Activated CD4-positive, alpha-beta T cell treated with anti-CD3 and anti-CD28 coated beads, Interleukin-2, amount 50 U/mL, for 24 hours (primary cell): ENCODE measurements at regions not wholly inside any gene's neighbourhood (a gene's known extent, or its start where the extent isn't known, plus 50 kb on each side); places are given as distances from the start of the nearest gene placed in this dataset.

ENCODE experiments used
- DNase-seq, 2 donors: peaks; one replicate each; pipeline ENCODE4 v3.0.0-alpha.2; 2020; ENCODE audit warnings: low read depth in 1 of 2, low spot score in 1 of 2

DNA sequence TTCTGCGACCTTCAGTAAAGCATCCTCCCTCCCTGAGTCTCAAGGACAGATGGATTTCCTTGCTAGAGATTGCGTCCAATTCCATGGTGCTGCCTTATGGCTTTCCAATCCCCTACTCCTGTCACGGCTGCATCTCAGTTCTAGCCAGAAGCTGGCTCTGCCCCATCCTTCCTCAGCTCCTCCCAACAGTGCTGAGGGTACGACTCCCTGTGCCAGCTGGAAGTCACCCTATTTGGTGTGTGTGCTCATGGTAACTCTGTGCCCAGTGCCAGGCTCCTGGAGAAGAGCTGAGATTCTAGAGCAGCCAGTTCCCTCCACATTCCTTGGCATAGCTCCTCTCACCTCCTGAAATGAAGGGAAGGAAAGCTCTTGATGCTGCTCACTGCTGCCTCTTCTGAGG lies 185.0 kb upstream of the PODXL start:
- no peak for DNase-seq

DNA sequence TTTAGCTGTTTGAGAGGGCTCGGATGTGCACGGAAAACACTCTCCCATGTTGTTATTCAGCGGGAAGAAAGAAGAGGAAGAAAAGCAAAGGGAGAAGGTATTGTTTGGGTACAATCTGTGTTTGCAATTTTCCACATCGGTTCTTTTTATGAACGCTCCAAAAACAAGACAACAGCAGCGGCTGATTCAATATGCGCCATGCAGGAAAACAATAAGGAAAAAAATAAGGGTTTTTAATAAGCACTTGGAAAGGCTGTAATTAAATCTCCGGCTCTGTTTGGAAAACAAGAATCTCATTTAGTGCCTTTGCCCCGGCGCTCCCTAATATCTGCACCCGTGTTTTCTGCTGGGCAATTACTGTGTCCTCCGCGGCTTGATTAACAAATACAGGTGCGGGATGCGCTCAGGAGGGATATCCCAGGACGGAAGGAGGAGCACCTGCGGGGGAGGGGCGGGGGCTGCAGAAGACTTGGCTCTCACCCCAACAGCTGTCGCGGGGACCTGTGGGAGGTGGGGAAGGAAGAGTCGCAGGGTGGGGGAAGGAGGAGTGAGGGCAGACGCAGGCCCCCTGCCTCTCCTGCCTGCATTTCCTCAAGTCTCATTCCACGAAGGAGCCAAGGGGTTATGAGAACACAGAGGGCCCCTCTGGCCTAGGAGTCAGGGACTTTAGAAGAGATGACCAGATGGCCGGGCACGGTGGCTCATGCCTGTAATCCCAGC lies 181.5 kb upstream of the PODXL start:
- no peak for DNase-seq

DNA sequence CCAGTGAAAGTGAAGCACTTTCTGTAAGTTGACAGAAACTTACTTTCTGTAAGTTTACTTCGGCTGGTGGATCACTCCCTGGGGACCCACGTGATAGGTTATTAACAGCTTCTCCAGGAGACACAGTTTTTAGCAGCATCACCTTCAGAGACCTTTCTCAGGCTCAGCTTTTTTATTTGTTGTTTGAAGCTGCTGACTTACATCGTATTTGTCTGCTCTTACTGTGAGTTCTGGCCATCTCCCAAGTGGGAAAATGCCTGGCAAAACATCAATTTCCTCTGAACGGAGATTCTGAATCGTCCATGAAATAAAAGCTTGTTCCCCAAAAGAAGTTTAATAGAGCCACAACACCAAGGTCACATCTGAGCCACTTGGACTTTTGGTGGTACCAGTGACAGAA lies 178.7 kb upstream of the PODXL start:
- no peak for DNase-seq

DNA sequence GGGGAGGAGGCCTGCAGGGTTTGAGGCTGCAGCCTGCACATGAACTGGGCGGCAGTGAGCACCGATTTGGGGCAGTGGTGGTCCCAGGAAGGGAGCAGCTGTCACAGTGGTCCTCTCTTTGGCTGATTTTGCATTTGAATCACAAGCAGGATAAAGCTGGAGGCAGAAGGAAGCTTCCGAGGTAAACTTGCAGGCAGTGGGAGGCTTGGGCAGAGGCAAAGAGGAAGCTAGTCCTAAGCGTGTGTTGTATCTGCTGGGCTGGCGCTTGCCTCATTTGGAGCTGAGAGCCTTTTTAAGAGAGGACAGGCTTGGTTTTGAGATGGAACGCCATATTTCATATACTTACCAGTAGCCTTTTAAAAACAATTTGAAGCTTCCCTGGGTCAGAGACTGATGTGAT lies 177.2 kb upstream of the PODXL start:
- DNase-seq: no peak

- DNase-seq: no peak
Measured at GRCh38 chr7:131727189-131727588, 170.8 kb upstream of the PODXL start.

GRCh38 chr7:131726686-131727085 lies 170.3 kb upstream of the PODXL start:
- DNase-seq: no peak

GRCh38 chr7:131726031-131726430 lies 169.6 kb upstream of the PODXL start:
- DNase-seq: no peak

- no peak for DNase-seq
Measured at GRCh38 chr7:131724776-131725345, 168.4 kb upstream of the PODXL start.

GRCh38 chr7:131723926-131724325 lies 167.5 kb upstream of the PODXL start:
- DNase-seq: no peak

- DNase-seq: no peak
Measured at GRCh38 chr7:131722371-131722770, 165.9 kb upstream of the PODXL start.

DNA sequence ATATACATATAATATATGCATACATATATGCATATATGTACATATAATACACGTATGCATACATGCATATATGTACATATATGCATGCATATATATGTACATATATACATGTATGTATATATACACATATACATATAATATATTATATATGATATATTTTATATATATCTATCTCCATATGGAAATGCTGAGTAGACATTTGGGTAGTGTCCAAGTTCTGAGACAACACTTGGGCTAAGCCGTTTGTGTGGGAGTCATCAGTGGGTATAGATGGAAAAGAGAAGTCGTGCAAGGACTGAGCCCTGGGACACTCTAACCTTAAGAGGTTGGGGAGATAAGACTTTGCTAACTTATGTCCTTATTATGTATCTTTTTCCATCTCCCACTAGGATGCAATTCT lies 165.2 kb upstream of the PODXL start:
- DNase-seq: no peak

DNA sequence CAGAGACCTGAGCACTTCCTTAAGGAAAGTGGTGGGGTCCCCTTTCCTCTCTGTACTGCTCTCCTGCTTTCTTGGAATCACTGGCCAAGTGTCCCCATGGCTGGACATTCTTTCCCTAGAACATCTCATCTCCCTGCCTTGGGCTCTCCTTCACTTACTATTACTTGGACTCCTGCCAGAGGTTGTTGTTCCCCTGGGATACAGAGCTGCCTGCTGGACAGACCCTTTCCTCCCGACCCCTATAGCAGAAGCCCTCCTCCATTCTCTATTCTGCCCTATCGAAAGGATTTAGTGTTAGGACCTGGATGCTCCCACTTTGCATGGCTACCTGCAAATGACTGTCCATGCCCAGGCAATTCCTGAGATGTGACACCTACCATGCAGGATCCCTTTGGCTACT lies 164.3 kb upstream of the PODXL start:
- no peak for DNase-seq

DNA sequence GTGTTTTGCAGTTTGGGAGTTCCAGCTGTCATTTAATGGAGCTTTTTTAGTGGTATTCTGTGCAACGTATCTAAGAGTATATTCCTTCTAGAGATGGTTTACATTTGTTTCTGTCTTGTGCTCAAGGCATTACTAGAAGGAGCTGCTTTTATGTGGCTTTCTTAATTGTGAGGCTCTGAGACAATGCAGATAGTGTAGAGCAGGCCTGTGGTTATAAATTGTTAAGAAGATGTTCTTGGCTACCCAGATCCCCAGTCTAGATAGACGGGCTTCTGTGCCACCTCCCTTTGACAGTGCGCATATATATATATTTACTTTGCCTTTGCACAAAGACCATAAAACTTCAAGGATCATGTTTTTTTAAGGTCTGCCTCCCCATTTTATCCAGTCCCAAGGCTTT lies 160.8 kb upstream of the PODXL start:
- no peak for DNase-seq

DNA sequence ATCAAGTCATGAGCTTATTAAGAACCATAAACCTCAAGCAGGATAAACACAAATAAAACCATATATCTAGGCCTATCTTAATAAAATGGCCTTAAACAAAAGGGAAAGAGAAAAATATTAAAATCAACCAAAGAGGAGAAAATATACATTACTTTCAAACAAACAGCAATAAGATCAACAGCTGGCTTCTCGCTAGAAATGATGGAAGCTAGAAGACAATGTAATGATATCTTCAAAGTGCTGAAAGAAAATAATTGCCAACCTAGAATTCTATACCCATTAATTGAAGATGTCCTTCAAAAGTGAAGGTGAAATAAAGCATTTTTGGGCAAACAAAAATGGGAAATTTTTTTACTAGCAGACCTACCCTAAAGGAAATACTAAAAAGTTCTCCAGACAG lies 142.9 kb upstream of the PODXL start:
- no peak for DNase-seq

GRCh38 chr7:131692131-131692960 lies 135.9 kb upstream of the PODXL start:
- DNase-seq: peak in 1 of 2 donors; percentile 23

DNA sequence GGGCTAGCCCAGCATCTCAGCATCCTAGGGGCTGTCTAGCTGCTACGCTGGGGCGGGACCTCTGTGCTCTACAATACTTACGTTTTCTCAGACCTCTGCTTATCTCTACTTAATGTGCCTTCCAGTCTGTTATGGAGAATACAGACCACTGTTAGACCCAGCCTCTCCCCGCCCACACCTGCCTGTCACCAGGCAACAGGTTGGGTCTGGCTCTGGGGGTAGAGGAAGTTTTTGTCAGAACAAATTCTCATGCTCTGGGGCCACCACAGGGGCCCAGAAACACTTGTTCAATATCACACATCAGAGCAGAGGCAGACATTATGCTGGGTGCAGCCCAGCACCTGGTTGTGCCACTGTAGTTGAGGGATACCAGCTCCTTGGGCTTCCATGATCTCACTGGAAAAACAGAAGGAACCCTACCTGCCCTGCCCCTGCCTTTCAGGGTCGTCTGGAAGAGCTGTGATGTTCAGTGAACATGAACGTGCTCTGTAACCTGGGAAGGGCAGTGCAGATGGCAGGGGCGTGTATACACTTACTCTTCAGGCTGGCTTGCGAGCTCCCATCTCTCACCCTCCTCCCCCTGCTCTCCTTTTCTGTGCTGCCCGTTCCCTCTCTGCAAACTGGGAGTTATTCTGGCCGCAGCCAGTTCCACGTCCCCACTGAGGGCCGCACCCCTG lies 135.2 kb upstream of the PODXL start:
- DNase-seq: no peak

DNA sequence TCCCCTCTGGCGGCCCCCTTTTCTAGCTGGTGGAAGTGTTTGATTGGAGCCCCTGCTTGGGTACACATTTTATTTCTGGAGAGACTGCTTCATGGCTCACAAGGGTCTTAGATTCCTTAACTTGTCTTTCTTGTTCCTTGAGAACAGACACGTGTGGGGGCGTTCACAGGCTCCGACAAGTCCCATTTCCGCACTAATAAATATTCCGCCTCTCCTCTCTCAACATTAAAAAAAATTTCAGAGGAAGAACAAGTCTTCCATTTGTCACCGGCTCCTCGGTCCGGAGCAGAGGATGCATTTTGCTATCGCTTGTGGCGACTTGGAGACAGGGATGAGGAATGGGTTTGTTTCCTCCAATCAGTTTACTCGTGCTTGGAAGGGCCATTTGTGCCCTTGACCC lies 134.0 kb upstream of the PODXL start:
- no peak for DNase-seq

- no peak for DNase-seq
Measured at GRCh38 chr7:131689662-131690234, 133.3 kb upstream of the PODXL start.

- peak; percentile 37 to 41 for DNase-seq
Measured at GRCh38 chr7:131688738-131689661, 132.6 kb upstream of the PODXL start.

GRCh38 chr7:131687296-131687695 lies 130.9 kb upstream of the PODXL start:
- no peak for DNase-seq
